Trophoblast cell (in vitro differentiated cells and primary cell): ENCODE measurements at regions not wholly inside any gene's neighbourhood (a gene's known extent, or its start where the extent isn't known, plus 50 kb on each side); places are given as distances from the start of the nearest gene placed in this dataset.

Experiments
- DNase-seq, 2 donors: peaks; one replicate each; pipeline ENCODE4 v3.0.0-alpha.2; 2016
- H2AFZ ChIP-seq: 2 replicates; pipeline ENCODE4 v1.6.1; 2013; ENCODE audit warnings: low read length, moderate library complexity, mild to moderate bottlenecking; ENCODE audit not compliant: insufficient read depth, poor library complexity
- H2AK5ac ChIP-seq: 2 replicates; pipeline ENCODE4 v1.6.1; 2013; ENCODE audit warnings: mild to moderate bottlenecking, low read length
- H2BK120ac ChIP-seq: 2 replicates; pipeline ENCODE4 v1.6.1; 2013; ENCODE audit warnings: low read length, mild to moderate bottlenecking, moderate library complexity; ENCODE audit not compliant: insufficient read depth, poor library complexity
- H2BK12ac ChIP-seq: 2 replicates; pipeline ENCODE4 v1.6.1; 2013; ENCODE audit warnings: mild to moderate bottlenecking, low read length, moderate library complexity
- H2BK5ac ChIP-seq: 2 replicates; pipeline ENCODE4 v1.6.1; 2013; ENCODE audit warnings: low read length, low read depth, moderate library complexity, mild to moderate bottlenecking; ENCODE audit not compliant: poor library complexity
- H3K14ac ChIP-seq: 2 replicates; pipeline ENCODE4 v1.6.1; 2013; ENCODE audit warnings: mild to moderate bottlenecking, low read length
- H3K18ac ChIP-seq: 2 replicates; pipeline ENCODE4 v1.6.1; 2013; ENCODE audit warnings: mild to moderate bottlenecking, low read length
- H3K23ac ChIP-seq: 2 replicates; pipeline ENCODE4 v1.6.1; 2013; ENCODE audit warnings: low read length
- H3K27ac ChIP-seq: 2 replicates; pipeline ENCODE4 v1.5.1; 2013; ENCODE audit warnings: low read depth, mild to moderate bottlenecking, inconsistent platforms, low read length, moderate library complexity
- H3K27me3 ChIP-seq: 2 replicates; pipeline ENCODE4 v1.6.1; 2013; ENCODE audit warnings: inconsistent platforms, mild to moderate bottlenecking, low read length, moderate library complexity; ENCODE audit not compliant: insufficient read depth
- H3K36me3 ChIP-seq, 2 experiments: 1 replicate in 1 of 2; 2 replicates in 1 of 2; pipeline ENCODE4 v1.6.1; 2013; ENCODE audit warnings: low read length in 2 of 2, mild to moderate bottlenecking in 2 of 2, moderate library complexity in 1 of 2; ENCODE audit not compliant: insufficient read depth in 2 of 2, control insufficient read depth in 1 of 2
- H3K4ac ChIP-seq: 2 replicates; pipeline ENCODE4 v1.6.1; 2013; ENCODE audit warnings: low read depth, mild to moderate bottlenecking, low read length, moderate library complexity
- H3K4me1 ChIP-seq, 2 experiments: 1 replicate in 1 of 2; 2 replicates in 1 of 2; pipeline ENCODE4 v1.6.1; 2013; ENCODE audit warnings: low read length in 2 of 2, mild to moderate bottlenecking in 2 of 2, moderate library complexity in 1 of 2; ENCODE audit not compliant: insufficient read depth in 2 of 2, control insufficient read depth in 1 of 2
- H3K4me2 ChIP-seq: 2 replicates; pipeline ENCODE4 v1.6.1; 2013; ENCODE audit warnings: inconsistent platforms, mild to moderate bottlenecking, low read length, moderate library complexity
- H3K4me3 ChIP-seq: 2 replicates; pipeline ENCODE4 v1.5.1; 2013; ENCODE audit warnings: mild to moderate bottlenecking, low read depth, low read length, inconsistent platforms
- H3K79me1 ChIP-seq: one replicate; pipeline ENCODE4 v1.6.1; 2013; ENCODE audit warnings: low read length
- H3K79me2 ChIP-seq: 2 replicates; pipeline ENCODE4 v1.6.1; 2013; ENCODE audit warnings: low read length, mild to moderate bottlenecking; ENCODE audit not compliant: control insufficient read depth, insufficient read depth, poor library complexity
- H3K9ac ChIP-seq: 2 replicates; pipeline ENCODE4 v1.6.1; 2013; ENCODE audit warnings: mild to moderate bottlenecking, low read length
- H3K9me3 ChIP-seq: 2 replicates; pipeline ENCODE4 v1.6.1; 2013; ENCODE audit warnings: low read depth, mild to moderate bottlenecking, control low read depth, inconsistent platforms, low read length; ENCODE audit not compliant: insufficient read depth
- H4K12ac ChIP-seq: 2 replicates; pipeline ENCODE4 v1.6.1; 2013; ENCODE audit warnings: low read depth, mild to moderate bottlenecking, low read length, moderate library complexity
- H4K8ac ChIP-seq: 2 replicates; pipeline ENCODE4 v1.6.1; 2013; ENCODE audit warnings: low read depth, mild to moderate bottlenecking, low read length, moderate library complexity
- H4K91ac ChIP-seq: one replicate; pipeline ENCODE4 v1.6.1; 2013; ENCODE audit warnings: low read depth, mild to moderate bottlenecking, low read length, moderate library complexity
- WGBS: extraction: QIAGEN DNeasy Blood & Tissue Kit; methylation state at CpG from one replicate; pipeline ENCODE4 v1.1.7; 2013; ENCODE audit warnings: missing lambda C conversion rate; ENCODE audit not compliant: insufficient read length, insufficient coverage; ENCODE audit errors: extremely low coverage; 5-methylcytosine and 5-hydroxymethylcytosine counted together

- Histone ChIP-seq H3K4me2 (no peak overlapping the region), H3K14ac (no peak overlapping the region), H2BK12ac (no peak overlapping the region), H2AK5ac (no peak overlapping the region), H3K4me3 (no peak overlapping the region), H3K9ac (no peak overlapping the region), H4K91ac (no peak overlapping the region), H2BK5ac (no peak overlapping the region), H3K4ac (no peak overlapping the region), H3K79me2 (no peaks in the 10 kb centered on the region), H3K23ac (no peak overlapping the region), H2AFZ (no peak overlapping the region), H3K18ac (no peak overlapping the region), H3K9me3 (peaks cover 5% of the 10 kb centered on the region), H3K36me3 (no peaks in the 10 kb centered on the region), H4K8ac (no peak overlapping the region), H3K27me3 (no peaks in the 10 kb centered on the region), H3K4me1 (no peaks in the 10 kb centered on the region), H3K27ac (no peak overlapping the region), H4K12ac (no peak overlapping the region), H2BK120ac (no peak overlapping the region), H3K79me1 (no peaks in the 10 kb centered on the region)
- no CpG with 5 or more reads among the region's 5 CpGs for whole genome bisulfite sequencing
- no peak for DNase-seq
Measured at GRCh38 chr12:126569706-126570105, 1504.5 kb downstream of the AACS start.

DNA sequence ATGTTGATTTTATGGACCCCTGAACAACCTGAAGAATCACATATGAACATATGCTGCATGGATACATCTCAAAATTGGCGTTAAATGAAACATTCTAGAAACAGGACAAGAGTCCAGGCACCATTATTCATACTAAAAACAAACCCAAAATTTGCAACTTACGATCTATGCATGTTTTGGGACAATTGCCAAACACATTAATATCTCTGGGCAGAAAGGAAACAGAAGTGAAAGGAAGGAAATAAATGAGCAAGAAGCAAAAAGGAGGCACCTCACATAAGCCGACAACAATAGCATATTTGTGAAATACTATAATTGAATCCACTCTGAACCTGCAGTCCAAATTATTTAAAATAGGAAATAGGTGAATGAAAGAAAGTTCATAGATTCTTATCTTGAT, 1505.3 kb downstream of the AACS start:
- H3K36me3 ChIP-seq, result no peaks in the 10 kb centered on the region
- H3K14ac ChIP-seq, result no peak overlapping the region
- no peak overlapping the region for H4K91ac ChIP-seq
- WGBS, result no CpG with 5 or more reads among the region's 3 CpGs
- no peak overlapping the region for H4K12ac ChIP-seq
- no peak overlapping the region for H2BK12ac ChIP-seq
- H4K8ac ChIP-seq, result no peak overlapping the region
- H3K23ac ChIP-seq, result no peak overlapping the region
- H3K9ac ChIP-seq, result no peak overlapping the region
- H3K79me2 ChIP-seq, result no peaks in the 10 kb centered on the region
- H2BK120ac ChIP-seq, result no peak overlapping the region
- no peak overlapping the region for H3K18ac ChIP-seq
- no peaks in the 10 kb centered on the region for H3K4me1 ChIP-seq
- no peak overlapping the region for H2AFZ ChIP-seq
- DNase-seq, result no peak
- H2BK5ac ChIP-seq, result no peak overlapping the region
- H3K79me1 ChIP-seq, result no peaks in the 10 kb centered on the region
- peaks cover 5% of the 10 kb centered on the region for H3K9me3 ChIP-seq
- H3K4me2 ChIP-seq, result no peak overlapping the region
- no peak overlapping the region for H2AK5ac ChIP-seq
- H3K27me3 ChIP-seq, result no peaks in the 10 kb centered on the region
- H3K4me3 ChIP-seq, result no peak overlapping the region
- no peak overlapping the region for H3K27ac ChIP-seq
- no peak overlapping the region for H3K4ac ChIP-seq

DNA sequence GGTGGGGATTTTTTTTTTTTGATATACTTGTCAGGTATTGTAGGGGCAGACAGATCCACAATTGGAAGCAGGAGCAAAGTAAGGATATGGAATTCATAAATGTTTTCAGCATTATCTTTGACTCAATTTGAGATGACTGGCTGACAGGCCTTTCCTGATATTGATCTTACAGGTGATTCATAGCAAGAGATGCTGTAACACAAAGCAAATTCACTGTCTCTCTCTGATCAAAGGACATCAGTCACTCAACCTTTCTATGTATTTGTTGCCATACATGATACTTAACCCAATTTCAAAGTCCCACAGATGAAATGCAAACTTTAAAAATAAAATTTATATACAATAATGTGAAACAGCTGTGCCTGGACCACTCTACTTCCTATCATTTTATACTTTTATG, 1506.9 kb downstream of the AACS start:
- H3K9me3 ChIP-seq, result no peaks in the 10 kb centered on the region

GRCh38 chr12:126581655-126582054, 1516.4 kb downstream of the AACS start:
- DNase-seq, result no peak
- Histone ChIP-seq H3K23ac (no peak overlapping the region), H4K8ac (no peak overlapping the region), H3K4me1 (no peaks in the 10 kb centered on the region), H3K79me2 (no peaks in the 10 kb centered on the region), H4K12ac (no peak overlapping the region), H2AK5ac (no peak overlapping the region), H3K79me1 (no peaks in the 10 kb centered on the region), H3K9me3 (no peaks in the 10 kb centered on the region), H3K4ac (no peak overlapping the region), H2BK12ac (no peak overlapping the region), H2AFZ (no peak overlapping the region), H2BK5ac (no peak overlapping the region), H3K18ac (no peak overlapping the region), H3K27ac (no peak overlapping the region), H3K4me2 (no peak overlapping the region), H3K9ac (no peak overlapping the region), H3K36me3 (no peaks in the 10 kb centered on the region), H3K14ac (no peak overlapping the region), H2BK120ac (no peak overlapping the region), H3K27me3 (no peaks in the 10 kb centered on the region), H4K91ac (no peak overlapping the region), H3K4me3 (no peak overlapping the region)

More for the DNA sequence above, 1506.9 kb downstream of the AACS start:
- Histone ChIP-seq H2AFZ (no peak overlapping the region), H2BK12ac (no peak overlapping the region), H3K4me3 (no peak overlapping the region), H3K4me2 (no peak overlapping the region), H4K8ac (no peak overlapping the region), H3K4ac (no peak overlapping the region), H3K36me3 (no peaks in the 10 kb centered on the region), H2BK5ac (no peak overlapping the region), H3K27ac (no peak overlapping the region), H2AK5ac (no peak overlapping the region), H3K23ac (no peak overlapping the region), H3K79me1 (no peaks in the 10 kb centered on the region), H3K79me2 (no peaks in the 10 kb centered on the region), H3K27me3 (no peaks in the 10 kb centered on the region), H3K9ac (no peak overlapping the region), H2BK120ac (no peak overlapping the region), H3K4me1 (no peaks in the 10 kb centered on the region), H4K12ac (no peak overlapping the region), H4K91ac (no peak overlapping the region), H3K14ac (no peak overlapping the region), H3K18ac (no peak overlapping the region)
- DNase-seq, result no peak

DNA sequence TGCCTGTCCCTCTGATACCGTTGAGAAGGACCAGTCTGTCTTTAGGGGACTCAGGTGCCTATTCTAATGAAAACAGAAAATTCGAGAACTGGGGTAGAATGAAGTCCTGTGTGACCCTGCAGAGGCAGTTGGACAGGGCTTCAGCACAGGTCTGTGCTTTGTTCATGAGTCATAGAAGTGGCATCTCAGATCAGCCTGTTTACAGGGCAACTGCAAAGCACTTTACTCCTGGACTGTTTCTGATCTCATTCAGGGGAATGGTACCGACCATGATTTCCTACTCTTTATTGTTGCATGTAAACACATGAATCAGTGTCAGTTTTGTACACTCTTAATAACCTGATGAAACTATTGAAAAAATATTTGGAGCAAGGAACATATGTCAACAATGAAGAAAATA, 1517.0 kb downstream of the AACS start:
- no peak overlapping the region for H3K4ac ChIP-seq
- H2BK12ac ChIP-seq, result no peak overlapping the region
- H2BK5ac ChIP-seq, result no peak overlapping the region
- H3K4me2 ChIP-seq, result no peak overlapping the region
- no peaks in the 10 kb centered on the region for H3K79me2 ChIP-seq
- no peak overlapping the region for H2BK120ac ChIP-seq
- H3K14ac ChIP-seq, result no peak overlapping the region
- H3K9me3 ChIP-seq, result no peaks in the 10 kb centered on the region
- H3K27ac ChIP-seq, result no peak overlapping the region
- H3K4me1 ChIP-seq, result no peaks in the 10 kb centered on the region
- DNase-seq, result peak in 1 of 2 donors; percentile 26
- H4K91ac ChIP-seq, result no peak overlapping the region
- no peak overlapping the region for H2AK5ac ChIP-seq
- H2AFZ ChIP-seq, result no peak overlapping the region
- no peaks in the 10 kb centered on the region for H3K36me3 ChIP-seq
- no peak overlapping the region for H4K8ac ChIP-seq
- no peak overlapping the region for H3K23ac ChIP-seq
- no peak overlapping the region for H3K9ac ChIP-seq
- H3K18ac ChIP-seq, result no peak overlapping the region
- no CpG with 5 or more reads among the region's 3 CpGs for whole genome bisulfite sequencing
- no peaks in the 10 kb centered on the region for H3K27me3 ChIP-seq
- H3K79me1 ChIP-seq, result no peaks in the 10 kb centered on the region
- H3K4me3 ChIP-seq, result no peak overlapping the region
- no peak overlapping the region for H4K12ac ChIP-seq
